DND-41 (cell line): ENCODE measurements at regions not wholly inside any gene's neighbourhood (a gene's known extent, or its start where the extent isn't known, plus 50 kb on each side); places are given as distances from the start of the nearest gene placed in this dataset.

Experiments used
- ATAC-seq: fragments of 200-7000 bp; cut with Tn5 transposase; 3 replicates; pipeline ENCODE4 v1.9.1; 2021; ENCODE audit warnings: low read depth; ENCODE audit not compliant: insufficient read depth
- DNase-seq: peaks from one replicate; pipeline ENCODE4 v3.0.0-alpha.2; 2020
- H2AFZ ChIP-seq: 2 replicates; pipeline ENCODE4 v1.6.0; 2012; ENCODE audit warnings: low read depth, low read length
- H3K27ac ChIP-seq: 2 replicates; pipeline ENCODE4 v1.5.1; 2012; ENCODE audit warnings: low read length, inconsistent platforms
- H3K27me3 ChIP-seq: fragments of 200-600 bp; sonication (generic); 2 replicates; pipeline ENCODE4 v1.6.0; 2012; ENCODE audit warnings: low read length, mild to moderate bottlenecking, inconsistent platforms; ENCODE audit not compliant: insufficient read depth, poor library complexity
- H3K36me3 ChIP-seq: 2 replicates; pipeline ENCODE4 v1.5.1; 2012; ENCODE audit warnings: low read length, inconsistent platforms; ENCODE audit not compliant: insufficient read depth
- H3K4me1 ChIP-seq: 2 replicates; pipeline ENCODE4 v1.5.1; 2012; ENCODE audit warnings: mild to moderate bottlenecking, low read length; ENCODE audit not compliant: insufficient read depth
- H3K4me2 ChIP-seq: 2 replicates; pipeline ENCODE4 v1.6.0; 2012; ENCODE audit warnings: mild to moderate bottlenecking, moderate library complexity, low read length, inconsistent platforms; ENCODE audit not compliant: insufficient read depth
- H3K4me3 ChIP-seq, 2 experiments: fragments of 200-600 bp in 1 of 2; shearing (Covaris generic) in 1 of 2; 2 replicates each; pipeline ENCODE4 v1.5.1; 2012 to 2016; ENCODE audit warnings: inconsistent platforms in 2 of 2, low read length in 2 of 2, mild to moderate bottlenecking in 2 of 2, low read depth in 1 of 2, moderate library complexity in 1 of 2
- H3K79me2 ChIP-seq: 2 replicates; pipeline ENCODE4 v1.6.0; 2012; ENCODE audit warnings: low read length, inconsistent platforms; ENCODE audit not compliant: insufficient read depth
- H3K9ac ChIP-seq: 2 replicates; pipeline ENCODE4 v1.6.0; 2012; ENCODE audit warnings: low read depth, mild to moderate bottlenecking, inconsistent platforms, low read length, moderate library complexity
- H3K9me3 ChIP-seq: 2 replicates; pipeline ENCODE4 v1.5.1; 2012; ENCODE audit warnings: low read length, moderate library complexity, mild to moderate bottlenecking, inconsistent platforms; ENCODE audit not compliant: insufficient read depth, severe bottlenecking
- H4K20me1 ChIP-seq: 2 replicates; pipeline ENCODE4 v1.6.0; 2012; ENCODE audit warnings: low read length; ENCODE audit not compliant: insufficient read depth
- EZH2 ChIP-seq: IDR thresholded peaks from 3 replicates; pipeline ENCODE4 v1.6.1; 2012; ENCODE audit warnings: borderline replicate concordance, low read depth, mild to moderate bottlenecking, moderate library complexity, low read length, inconsistent platforms; ENCODE audit not compliant: severe bottlenecking
- TF ChIP-seq, protein P1 (sequence below): IDR thresholded peaks from 2 replicates; pipeline ENCODE4 v1.5.1; 2012; ENCODE audit warnings: borderline replicate concordance, low read length, moderate library complexity, mild to moderate bottlenecking; ENCODE audit not compliant: poor library complexity, severe bottlenecking; ENCODE audit errors: extremely low read depth

DNA sequence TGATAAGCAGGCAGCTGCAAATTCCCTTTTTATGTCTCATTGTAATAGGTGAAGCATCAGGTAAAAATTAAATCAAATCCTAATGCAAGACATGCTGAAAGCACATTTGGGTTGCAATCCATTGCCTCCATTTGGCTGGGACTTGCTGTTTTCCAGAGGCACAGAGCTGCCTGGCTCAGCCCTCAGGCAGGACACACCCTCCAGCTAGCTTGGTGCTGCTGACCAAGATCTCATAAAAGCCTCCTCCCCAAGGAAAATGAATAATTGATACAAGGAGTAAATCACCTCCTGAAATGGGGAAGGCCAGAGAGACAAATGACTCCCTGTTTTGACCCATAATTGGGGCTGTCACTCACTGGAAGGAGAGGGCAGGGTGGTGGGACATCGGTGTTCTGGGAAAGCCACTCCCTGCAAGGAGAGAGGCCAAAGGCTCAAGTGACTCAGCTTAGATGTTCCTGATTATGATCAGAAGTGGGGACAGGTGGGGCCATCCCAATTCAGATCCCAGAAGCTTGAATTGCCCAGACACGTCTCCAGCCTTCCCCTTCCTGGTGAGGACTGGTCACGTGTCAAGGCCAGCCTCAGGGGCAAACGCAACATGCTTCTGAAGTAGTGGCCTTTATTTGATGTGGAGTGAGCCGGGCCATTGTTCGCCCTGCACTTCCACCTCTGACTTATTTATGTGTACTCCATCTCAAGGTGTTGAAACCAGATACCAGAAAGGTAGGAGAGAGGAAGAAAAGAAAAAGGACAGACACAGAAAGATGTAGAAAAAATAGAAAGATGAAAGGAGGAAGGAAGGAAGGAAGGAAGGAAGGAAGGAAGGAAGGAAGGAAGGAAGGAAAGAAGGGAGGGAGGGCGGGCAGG is 773.7 kb downstream of the BCL11B start:
- Histone ChIP-seq H3K4me2 (no peak overlapping the region), H3K27me3 (no peaks in the 10 kb centered on the region), H4K20me1 (no peaks in the 10 kb centered on the region), H3K27ac (no peak overlapping the region), H3K79me2 (no peaks in the 10 kb centered on the region), H2AFZ (no peak overlapping the region), H3K9ac (no peak overlapping the region), H3K36me3 (no peaks in the 10 kb centered on the region), H3K4me1 (no peaks in the 10 kb centered on the region), H3K4me3 (no peak overlapping the region), H3K9me3 (no peaks in the 10 kb centered on the region)
- DNase-seq (no peak), ATAC-seq (no peak)
- TF ChIP-seq, protein P1, sequence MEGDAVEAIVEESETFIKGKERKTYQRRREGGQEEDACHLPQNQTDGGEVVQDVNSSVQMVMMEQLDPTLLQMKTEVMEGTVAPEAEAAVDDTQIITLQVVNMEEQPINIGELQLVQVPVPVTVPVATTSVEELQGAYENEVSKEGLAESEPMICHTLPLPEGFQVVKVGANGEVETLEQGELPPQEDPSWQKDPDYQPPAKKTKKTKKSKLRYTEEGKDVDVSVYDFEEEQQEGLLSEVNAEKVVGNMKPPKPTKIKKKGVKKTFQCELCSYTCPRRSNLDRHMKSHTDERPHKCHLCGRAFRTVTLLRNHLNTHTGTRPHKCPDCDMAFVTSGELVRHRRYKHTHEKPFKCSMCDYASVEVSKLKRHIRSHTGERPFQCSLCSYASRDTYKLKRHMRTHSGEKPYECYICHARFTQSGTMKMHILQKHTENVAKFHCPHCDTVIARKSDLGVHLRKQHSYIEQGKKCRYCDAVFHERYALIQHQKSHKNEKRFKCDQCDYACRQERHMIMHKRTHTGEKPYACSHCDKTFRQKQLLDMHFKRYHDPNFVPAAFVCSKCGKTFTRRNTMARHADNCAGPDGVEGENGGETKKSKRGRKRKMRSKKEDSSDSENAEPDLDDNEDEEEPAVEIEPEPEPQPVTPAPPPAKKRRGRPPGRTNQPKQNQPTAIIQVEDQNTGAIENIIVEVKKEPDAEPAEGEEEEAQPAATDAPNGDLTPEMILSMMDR, result no peak
- no peak for TF ChIP-seq EZH2

DNA sequence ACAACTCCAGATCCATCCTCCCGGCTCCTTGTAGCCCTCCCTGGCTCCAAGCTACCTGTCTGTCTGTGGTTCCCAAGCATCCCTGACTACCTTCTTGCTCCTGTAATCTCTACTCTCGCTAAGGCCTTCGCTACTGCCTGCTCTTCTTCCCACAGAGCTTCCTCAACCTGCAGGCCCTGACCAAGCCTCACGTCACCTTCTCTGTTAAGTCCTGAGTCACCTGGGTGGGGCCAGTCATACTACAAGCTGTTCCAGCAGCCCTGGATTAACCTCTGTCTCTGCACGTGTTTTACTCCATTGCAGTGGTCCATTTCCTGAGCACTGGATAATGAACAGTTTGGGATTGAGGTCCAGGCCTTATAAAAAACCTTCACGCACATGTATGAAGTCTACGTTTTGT is 770.7 kb downstream of the BCL11B start:
- no peak overlapping the region for H2AFZ ChIP-seq
- H3K4me1 ChIP-seq, result no peaks in the 10 kb centered on the region
- no peak overlapping the region for H3K4me2 ChIP-seq
- H3K27ac ChIP-seq, result no peak overlapping the region
- no peak overlapping the region for H3K9ac ChIP-seq
- TF ChIP-seq, protein P1, result no peak
- no peak for TF ChIP-seq EZH2
- no peaks in the 10 kb centered on the region for H3K79me2 ChIP-seq
- DNase-seq (no peak), ATAC-seq (no peak)
- no peaks in the 10 kb centered on the region for H3K9me3 ChIP-seq
- H3K27me3 ChIP-seq, result no peaks in the 10 kb centered on the region
- no peaks in the 10 kb centered on the region for H4K20me1 ChIP-seq
- no peak overlapping the region for H3K4me3 ChIP-seq
- no peaks in the 10 kb centered on the region for H3K36me3 ChIP-seq

DNA sequence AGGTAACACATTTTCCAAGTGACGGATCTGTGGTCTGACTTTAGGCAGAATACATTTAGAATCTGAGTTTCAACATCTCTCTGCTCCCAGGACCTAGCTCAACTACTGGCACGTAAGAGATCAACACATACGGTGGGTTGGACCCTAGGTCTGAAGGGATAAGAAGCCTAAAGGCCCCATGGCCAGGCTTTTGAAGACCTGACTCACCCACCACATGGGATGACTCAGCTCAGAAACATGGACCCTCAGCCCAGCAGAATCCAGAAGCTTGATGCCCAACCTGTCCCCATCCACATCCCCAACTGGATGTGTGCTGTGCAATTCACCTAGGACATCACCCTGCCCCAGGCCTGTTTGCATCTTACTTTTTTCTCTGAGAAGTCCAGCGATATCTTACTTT is 770.2 kb downstream of the BCL11B start:
- no peak overlapping the region for H3K9ac ChIP-seq
- H3K9me3 ChIP-seq, result no peaks in the 10 kb centered on the region
- H3K79me2 ChIP-seq, result no peaks in the 10 kb centered on the region
- H3K27me3 ChIP-seq, result no peaks in the 10 kb centered on the region
- DNase-seq (no peak), ATAC-seq (no peak)
- TF ChIP-seq, protein P1, result no peak
- TF ChIP-seq EZH2, result no peak
- no peaks in the 10 kb centered on the region for H3K36me3 ChIP-seq
- no peak overlapping the region for H3K4me2 ChIP-seq
- H3K4me3 ChIP-seq, result no peak overlapping the region
- no peak overlapping the region for H2AFZ ChIP-seq
- H3K4me1 ChIP-seq, result no peaks in the 10 kb centered on the region
- no peaks in the 10 kb centered on the region for H4K20me1 ChIP-seq
- H3K27ac ChIP-seq, result no peak overlapping the region
